AG10803 (cell line): ENCODE measurements at regions not wholly inside any gene's neighbourhood (a gene's known extent, or its start where the extent isn't known, plus 50 kb on each side); places are given as distances from the start of the nearest gene placed in this dataset.
"Not testable (repeated sequence)": the region's sequence is repeated elsewhere in the genome, so short reads cannot be mapped to it uniquely, and the experiment has no call there.

Experiments
- DNase-seq: peaks from one replicate; pipeline ENCODE4 v3.0.0; 2010; ENCODE audit warnings: low read depth
- H3K4me3 ChIP-seq: 2 replicates; pipeline ENCODE4 v1.5.1; 2011; ENCODE audit warnings: mild to moderate bottlenecking, low read length, control low read depth
- TF ChIP-seq, protein P1 (sequence below): conservative IDR thresholded peaks from 2 replicates; pipeline ENCODE4 v1.5.1; 2011; ENCODE audit warnings: mild to moderate bottlenecking, low read length, control low read depth, inconsistent platforms

DNA sequence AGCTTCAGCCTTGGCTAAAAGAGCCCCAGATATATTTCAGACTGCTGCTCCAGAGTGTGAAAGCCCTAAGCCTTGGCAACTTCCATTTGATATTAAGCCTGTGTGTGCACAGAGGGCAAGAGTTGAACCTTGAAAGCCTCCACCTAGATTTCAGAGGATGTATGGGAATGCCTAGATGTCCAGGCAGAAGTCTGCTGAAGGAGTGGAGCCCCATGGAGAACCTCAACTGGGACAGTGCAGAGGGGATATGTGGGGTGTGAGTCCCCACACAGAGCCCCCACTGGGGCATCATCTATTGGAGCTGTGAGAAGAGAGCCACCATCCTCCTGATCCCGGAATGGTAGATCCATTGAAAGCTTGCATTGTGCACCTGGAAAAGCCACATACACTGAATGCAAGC is 1784.8 kb upstream of the CDH9 start:
- H3K4me3 ChIP-seq = no peak overlapping the region
- TF ChIP-seq, protein P1, sequence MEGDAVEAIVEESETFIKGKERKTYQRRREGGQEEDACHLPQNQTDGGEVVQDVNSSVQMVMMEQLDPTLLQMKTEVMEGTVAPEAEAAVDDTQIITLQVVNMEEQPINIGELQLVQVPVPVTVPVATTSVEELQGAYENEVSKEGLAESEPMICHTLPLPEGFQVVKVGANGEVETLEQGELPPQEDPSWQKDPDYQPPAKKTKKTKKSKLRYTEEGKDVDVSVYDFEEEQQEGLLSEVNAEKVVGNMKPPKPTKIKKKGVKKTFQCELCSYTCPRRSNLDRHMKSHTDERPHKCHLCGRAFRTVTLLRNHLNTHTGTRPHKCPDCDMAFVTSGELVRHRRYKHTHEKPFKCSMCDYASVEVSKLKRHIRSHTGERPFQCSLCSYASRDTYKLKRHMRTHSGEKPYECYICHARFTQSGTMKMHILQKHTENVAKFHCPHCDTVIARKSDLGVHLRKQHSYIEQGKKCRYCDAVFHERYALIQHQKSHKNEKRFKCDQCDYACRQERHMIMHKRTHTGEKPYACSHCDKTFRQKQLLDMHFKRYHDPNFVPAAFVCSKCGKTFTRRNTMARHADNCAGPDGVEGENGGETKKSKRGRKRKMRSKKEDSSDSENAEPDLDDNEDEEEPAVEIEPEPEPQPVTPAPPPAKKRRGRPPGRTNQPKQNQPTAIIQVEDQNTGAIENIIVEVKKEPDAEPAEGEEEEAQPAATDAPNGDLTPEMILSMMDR = no peak
- DNase-seq = no peak

DNA sequence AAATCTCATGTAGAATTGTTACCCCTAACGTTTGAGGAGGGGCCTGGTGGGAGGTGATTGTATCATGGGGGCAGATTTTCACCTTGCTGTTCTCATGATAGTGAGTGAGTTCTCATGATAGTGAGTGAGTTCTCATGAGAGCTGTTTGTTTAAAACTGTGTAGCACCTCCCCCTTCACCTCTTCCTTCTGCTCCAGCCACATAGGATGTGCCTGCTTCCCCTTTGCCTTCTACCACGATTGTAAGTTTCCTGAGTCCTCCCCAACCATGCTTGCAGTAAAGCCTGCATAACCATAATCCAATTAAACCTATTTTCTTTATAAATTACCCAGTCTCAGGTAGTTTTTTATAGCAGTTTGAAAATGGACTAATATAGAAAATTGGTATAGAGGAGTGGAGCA is 1783.7 kb upstream of the CDH9 start:
- TF ChIP-seq, protein P1 = no peak
- no peak for DNase-seq
- H3K4me3 ChIP-seq = no peak overlapping the region

DNA sequence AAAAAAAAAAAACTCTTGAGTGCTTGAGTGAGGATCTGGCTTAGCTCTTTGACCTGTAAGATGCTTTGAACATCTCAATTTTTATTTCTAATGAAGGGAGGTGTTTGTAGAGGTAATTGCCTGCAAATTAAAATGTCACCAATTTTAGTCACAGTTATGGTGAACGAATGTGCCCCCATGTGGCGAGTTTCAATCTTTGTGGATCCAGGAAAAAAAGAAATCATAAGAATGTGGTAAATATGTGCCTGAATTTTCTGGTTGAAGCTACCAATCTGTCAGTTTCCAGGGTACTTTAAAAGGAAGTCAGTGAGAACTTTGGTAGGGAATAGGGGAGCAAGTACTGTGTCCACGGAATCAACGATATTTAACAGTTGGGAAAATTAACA is 1772.4 kb upstream of the CDH9 start:
- no peak for DNase-seq
- TF ChIP-seq, protein P1 = no peak
- H3K4me3 ChIP-seq = no peak overlapping the region

DNA sequence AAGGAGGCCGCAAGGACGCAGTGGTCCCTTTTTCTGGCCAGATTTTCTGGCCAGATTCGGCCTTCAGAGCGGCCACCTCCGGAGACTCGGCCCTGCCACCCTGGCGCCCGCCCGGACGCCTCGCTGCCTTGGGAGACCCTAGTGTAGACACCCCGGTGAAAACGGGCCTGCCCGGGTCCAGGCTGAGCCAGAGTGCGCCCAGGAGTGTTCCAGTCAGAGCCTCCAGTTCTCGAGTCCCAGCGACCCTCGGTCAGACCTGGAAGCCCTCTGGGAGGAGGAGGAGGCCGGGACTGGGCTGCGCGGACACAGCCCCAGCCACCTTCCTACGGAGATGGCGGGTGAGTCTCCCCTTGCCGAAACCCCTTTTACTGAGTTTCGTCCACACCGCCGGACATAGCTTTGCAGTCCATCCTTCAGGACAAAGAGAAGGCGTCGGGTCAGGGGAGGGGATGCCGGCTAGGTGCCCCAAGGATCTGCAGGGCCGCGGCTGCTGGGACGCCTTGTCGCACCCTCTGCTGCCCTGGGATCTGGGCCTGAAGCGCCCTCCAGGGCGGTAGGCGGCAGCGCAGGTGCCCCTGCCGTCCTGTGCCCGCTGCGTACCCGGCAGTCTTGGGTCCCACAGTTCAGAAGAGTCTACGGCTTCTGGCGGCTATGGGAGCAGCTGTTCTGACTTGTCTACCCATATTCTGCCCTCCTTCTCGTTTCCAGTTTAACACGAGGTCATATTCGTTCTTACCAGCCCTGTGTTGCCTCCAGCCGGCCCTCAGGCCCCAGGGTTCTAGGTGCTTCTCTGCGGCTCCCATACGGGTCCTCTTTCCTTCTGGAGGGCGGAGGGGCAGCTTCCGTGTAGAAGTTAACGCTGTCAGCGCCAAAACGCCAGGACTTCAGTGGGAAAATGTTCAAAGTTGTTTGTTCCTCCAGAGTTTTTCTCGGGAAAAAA is 1771.7 kb upstream of the CDH9 start:
- no peak for DNase-seq
- H3K4me3 ChIP-seq = no peak overlapping the region
- TF ChIP-seq, protein P1 = no peak

DNA sequence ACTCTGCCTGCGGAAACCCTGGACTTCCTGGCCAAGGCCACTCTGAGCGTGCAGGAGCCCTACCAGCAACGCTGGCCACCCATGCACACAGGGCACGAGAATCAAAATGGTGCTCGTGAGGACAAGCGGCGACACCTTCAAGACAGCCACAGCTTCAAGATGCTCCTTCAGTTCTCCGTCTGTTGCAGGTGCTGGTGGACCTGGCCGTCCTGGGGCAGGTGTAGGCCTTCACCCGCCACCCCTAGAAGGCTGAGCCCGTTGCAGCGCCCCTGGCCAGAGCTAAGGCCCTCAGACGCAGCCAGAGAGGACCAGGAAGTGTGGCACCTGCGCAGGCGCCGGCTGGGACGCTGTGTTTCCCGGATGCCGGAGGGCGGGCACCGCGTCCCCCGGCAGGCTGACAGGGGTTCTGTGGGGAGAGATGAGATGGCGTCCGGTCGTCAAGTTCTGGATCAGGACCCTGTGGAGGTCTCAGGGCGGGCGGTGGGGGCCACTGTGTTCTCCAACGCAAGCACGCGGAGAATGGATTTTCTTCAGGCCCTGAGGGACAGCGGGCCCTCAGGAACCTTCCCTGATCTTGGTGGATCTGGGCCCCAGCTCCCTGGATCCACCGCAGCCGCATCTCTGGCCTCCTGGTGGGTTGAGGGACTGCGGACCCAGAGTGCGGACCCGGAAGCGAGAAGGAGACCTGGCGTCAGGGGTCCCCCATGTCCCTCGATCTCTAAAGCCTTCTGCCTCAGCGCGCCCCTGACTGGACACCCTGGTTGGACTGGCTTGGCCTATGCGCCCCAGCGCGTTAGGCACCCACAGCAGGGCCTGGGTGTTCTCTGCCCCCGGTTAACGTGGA is 1770.8 kb upstream of the CDH9 start:
- TF ChIP-seq, protein P1 = no peak
- H3K4me3 ChIP-seq = no peak overlapping the region
- DNase-seq = no peak

DNA sequence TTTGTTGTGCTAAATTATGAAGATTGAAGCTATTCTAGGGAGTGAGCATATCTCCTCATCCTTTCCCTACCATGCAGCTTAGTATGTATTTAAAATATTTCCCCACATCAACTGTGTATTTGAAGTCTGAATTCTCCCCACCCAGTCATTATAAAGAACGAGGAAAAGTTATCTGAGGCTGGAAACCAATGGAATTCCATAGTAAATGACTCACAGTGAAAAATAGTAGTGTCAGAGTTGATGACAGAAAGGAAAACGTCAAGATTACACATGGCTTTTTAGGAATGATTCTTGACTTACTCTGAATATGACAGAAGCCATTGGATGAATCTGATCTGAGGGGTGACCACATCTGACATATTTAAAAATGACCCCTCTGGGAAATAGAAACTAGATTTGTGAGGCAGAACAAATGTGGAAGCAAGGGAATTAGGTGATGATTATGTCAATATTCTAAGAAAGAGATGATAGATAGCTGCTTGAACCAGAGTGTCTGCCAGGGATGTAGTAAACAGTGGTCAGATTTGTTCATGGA is 1768.9 kb upstream of the CDH9 start:
- no peak overlapping the region for H3K4me3 ChIP-seq
- no peak for DNase-seq
- TF ChIP-seq, protein P1 = no peak

DNA sequence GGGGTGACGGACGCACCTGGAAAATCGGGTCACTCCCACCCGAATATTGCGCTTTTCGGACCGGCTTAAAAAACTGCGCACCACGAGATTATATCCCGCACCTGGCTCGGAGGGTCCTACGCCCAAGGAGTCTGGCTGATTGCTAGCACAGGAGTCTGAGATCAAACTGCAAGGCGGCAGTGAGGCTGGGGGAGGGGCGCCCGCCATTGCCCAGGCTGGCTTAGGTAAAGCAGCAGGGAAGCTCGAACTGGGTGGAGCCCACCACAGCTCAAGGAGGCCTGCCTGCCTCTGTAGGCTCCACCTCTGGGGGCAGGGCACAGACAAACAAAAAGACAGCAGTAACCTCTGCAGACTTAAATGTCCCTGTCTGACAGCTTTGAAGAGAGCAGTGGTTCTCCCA is 1760.6 kb upstream of the CDH9 start:
- DNase-seq, H3K4me3 ChIP-seq: not testable (repeated sequence)
